ENCODE measurements at regions not wholly inside any gene's neighbourhood (a gene's known extent, or its start where the extent isn't known, plus 50 kb on each side); places are given as distances from the start of the nearest gene placed in this dataset.

GRCh38 chr1:234861761-234862160 is 251.8 kb upstream of the IRF2BP2 start:
- TF ChIP-seq CTCF (IDR thresholded peaks at IDR 0.05; ENCODE audit: insufficient read depth, low read depth, low read length): no peak
- no peak for TF ChIP-seq EZH2 (IDR thresholded peaks at IDR 0.05; ENCODE audit: insufficient read depth, low read length)

Data from astrocyte (in vitro differentiated cells and primary cell).